ENCODE measurements at regions not wholly inside any gene's neighbourhood (a gene's known extent, or its start where the extent isn't known, plus 50 kb on each side); places are given as distances from the start of the nearest gene placed in this dataset.
"Not testable (repeated sequence)": the region's sequence is repeated elsewhere in the genome, so short reads cannot be mapped to it uniquely, and the experiment has no call there.

DNA sequence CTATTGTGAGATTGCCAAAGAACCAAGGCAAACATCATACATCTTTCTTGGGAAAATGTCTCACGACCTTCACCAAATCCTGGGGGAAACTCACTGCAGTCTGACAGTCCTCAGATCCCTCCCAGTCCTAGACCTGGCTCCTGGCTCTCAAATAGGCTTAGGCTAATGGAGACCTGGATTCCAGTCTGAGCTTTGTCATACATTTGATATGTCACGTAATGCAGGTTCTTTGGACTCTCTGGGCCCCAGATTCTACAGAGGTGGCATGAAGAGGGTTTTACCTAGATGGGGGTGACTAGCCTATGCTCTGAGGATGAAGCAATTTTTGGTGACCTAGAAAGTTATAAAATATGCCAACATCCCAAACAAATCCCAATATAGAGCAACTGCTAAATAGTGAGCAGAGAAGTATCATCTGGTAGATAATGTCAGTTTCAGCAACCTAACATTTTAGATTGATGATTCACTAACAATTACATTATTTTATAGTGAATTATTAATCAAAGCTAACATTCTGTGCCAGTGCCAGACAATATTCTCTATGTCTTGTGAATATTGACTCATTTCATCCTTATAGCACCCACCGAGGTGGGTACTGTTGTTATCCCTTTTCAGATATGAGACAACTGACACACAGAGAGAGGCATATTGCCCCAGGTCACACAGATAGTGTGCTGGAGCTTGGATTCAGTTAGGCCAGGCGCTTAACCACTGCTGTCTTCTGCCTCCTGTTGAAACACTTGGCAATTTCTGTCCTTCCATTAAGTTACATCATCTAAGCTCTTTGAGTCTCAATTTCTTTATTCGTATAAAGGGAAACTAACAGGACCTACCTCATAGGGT, 195.4 kb upstream of the MAMLD1 start:
- no peak for DNase-seq

DNA sequence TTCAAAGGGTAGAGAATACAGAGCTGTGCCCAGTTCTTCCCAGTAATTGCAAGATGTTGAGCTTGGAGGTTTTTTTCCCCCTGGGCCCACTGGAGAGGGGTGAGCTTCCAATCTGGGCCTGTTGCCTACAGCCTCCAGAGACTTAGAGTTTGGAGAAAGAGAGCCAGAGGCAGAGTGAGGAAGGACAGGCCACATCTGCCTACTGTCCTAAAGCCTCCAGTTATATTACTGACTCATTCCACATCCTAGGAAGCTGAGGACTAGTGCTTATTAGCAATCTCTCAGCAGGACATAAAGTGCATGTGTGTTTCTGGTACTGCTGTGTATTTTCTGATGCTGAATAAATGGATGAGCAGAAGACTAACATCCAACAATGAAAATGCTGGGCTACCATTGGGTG, 181.0 kb upstream of the MAMLD1 start:
- DNase-seq, result no peak

- no peak for DNase-seq
These were observed 178.6 kb upstream of the MAMLD1 start for GRCh38 chrX:150184491-150184890.

DNA sequence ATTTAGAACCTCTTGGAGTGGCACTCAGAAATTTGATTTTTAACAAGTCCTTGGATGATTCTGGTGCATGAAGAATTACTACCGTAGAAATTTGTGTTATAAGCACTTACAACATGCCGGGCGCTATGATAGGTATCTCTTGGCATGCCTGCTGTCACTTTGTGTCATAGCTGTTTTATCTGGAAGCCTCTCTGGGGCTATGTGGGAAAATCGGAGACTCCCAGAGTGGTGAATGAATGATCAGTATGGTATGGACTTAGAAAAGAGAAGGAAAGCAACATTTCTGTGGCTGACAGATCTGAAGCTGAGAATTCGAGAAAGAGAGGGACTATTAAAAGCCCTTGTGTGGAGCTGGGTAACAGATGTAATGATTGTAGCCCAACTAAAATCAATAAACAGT, 177.4 kb upstream of the MAMLD1 start:
- no peak for DNase-seq

- DNase-seq, result no peak
These were observed 170.3 kb upstream of the MAMLD1 start for GRCh38 chrX:150192816-150193215.

- no peak for DNase-seq
These were observed 166.8 kb upstream of the MAMLD1 start for GRCh38 chrX:150196285-150196684.

DNA sequence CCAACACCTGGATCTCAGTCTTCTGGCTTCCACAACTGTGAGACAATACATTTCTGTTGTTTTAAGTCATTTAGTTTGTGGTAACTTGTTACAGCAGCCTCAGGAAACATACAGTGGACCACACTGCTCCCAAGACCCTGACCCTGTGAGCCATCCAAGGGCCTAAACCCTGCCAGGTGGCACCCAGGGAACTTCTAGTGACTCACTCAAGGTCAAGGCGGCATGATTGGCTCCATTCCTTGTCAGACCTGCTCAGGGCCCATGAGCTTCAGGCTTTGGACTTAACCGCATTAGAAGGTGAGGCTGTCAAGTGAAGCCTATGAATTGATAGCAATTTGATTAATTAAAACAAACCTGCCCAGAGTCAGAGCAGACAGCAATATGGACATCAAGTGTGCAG, 165.7 kb upstream of the MAMLD1 start:
- DNase-seq, result no peak

DNA sequence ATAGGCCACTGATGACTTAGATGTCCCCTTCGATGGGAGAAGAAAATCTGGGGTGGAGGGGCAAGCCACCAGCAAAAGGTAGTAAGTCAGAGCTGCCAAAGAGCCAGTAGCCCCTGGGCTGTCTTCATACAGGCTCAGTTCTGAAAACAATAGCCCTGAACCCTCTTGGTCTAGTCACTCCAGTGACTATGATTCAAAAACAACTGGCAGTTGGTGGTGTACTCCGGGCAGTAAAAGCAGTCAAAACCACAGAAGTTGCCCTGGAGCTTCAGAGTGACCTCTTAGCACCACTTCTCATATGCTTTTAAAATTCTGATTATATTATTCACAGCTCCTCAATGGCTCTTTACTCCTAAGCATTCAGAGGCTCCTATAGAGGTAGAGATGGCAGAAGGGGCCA, 164.3 kb upstream of the MAMLD1 start:
- DNase-seq, result no peak

DNA sequence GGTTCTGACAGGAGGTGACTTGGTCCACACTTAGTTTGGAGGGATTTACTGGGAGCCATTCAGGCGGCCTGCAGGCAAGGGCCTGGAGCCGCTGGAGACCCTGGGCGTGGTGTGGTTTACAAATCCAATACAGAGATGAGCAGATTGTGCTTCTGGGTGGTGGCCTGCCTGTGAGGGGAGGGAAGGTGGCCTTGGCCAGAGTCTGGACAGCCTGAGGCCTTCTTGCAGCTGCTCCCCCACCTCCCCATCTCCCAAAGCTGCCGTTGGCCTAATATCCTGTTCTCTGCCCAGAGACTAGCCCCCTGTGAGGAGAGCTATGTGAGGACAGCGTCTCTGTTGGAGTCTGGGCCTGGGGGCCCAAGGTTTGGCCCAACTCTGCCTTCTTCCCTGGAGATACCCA, 163.9 kb upstream of the MAMLD1 start:
- DNase-seq, result no peak

GRCh38 chrX:150199803-150200202, 163.3 kb upstream of the MAMLD1 start:
- no peak for DNase-seq

GRCh38 chrX:150200361-150200760, 162.8 kb upstream of the MAMLD1 start:
- no peak for DNase-seq

GRCh38 chrX:150200820-150201287, 162.3 kb upstream of the MAMLD1 start:
- DNase-seq, result no peak

- DNase-seq, result no peak
These were observed 161.7 kb upstream of the MAMLD1 start for GRCh38 chrX:150201391-150201790.

GRCh38 chrX:150201841-150202240, 161.3 kb upstream of the MAMLD1 start:
- DNase-seq, result no peak

GRCh38 chrX:150202641-150203247, 160.4 kb upstream of the MAMLD1 start:
- DNase-seq, result no peak

- no peak for DNase-seq
These were observed 159.9 kb upstream of the MAMLD1 start for GRCh38 chrX:150203248-150203645.

DNA sequence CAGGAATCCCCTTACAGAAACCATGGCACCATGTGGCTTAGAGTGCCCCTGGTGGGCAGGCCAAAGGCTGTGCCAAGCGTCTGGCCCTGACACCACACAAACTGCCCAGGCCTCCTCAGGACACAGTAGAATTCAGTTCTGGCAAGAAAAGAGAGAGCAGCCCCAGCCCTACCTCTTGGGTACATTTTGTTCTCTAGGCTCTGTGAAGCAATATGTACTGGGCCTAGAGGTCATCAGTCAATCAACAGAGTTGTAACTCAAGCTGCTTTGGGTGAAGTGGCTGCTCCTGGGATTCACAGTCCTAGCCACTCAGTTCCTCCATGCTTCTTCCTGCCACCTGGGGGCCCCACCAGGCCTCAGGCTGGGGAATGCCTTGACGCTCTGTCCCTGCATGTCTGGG, 158.1 kb upstream of the MAMLD1 start:
- no peak for DNase-seq

DNA sequence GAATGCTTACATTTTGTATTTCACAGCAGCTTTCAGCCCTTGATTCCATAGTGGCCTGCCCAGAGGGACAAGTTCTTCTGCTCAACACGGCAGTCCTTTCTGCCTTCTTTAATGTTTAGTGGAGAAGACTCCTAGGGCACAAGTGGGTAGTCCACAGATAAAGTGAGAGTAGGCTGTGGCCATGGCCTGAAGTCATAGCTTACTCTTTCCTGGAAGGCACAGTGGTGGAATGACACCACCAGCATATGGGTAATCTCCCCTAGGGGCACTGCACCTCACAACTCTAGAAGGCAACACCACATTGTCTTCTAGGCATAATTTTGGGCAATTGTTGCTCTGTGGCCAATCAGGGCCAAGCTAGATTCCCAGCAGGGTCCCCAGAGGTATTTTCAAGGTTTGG, 155.4 kb upstream of the MAMLD1 start:
- DNase-seq, result no peak

- no peak for DNase-seq
These were observed 151.1 kb upstream of the MAMLD1 start for GRCh38 chrX:150211988-150212387.

DNA sequence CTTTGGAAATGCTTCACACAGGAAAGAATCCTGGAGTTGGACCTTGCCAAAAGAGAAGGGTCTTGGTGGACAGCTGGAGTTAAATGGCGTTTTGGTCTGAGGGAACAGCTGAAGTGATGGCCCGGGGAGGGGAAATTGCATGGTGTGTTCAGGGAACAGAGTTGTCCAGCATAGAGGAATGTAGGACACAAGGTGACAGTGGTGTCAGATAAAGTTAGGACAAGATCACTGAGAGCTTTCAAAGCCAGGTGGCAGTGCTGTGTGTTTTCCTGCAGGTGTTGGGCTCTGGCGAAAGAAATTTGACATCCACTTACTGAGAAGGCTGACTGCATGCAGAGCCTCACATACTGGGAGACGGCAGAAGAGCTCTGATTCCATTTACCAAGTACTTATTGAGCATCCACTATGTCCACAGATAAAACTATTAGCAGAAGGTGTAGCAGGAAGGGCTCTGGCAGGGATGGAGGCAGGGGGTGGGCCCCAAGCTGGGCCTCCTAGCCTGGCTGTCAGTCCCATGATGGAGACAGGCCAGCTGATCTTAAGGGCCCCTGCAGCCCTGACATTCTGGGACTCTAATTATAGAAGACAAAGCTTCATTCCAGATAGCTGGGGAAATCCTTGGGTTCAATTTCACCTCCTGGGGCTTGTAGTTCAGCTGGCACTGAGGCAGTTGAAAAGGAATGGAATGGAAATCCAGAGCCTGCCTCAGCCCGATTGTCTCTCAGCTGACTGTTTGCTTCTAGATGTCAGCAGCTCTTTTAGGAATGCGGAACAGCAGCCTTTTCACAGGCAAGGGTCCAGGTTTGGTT, 150.2 kb upstream of the MAMLD1 start:
- no peak for DNase-seq

GRCh38 chrX:150213481-150214030, 149.6 kb upstream of the MAMLD1 start:
- no peak for DNase-seq

DNA sequence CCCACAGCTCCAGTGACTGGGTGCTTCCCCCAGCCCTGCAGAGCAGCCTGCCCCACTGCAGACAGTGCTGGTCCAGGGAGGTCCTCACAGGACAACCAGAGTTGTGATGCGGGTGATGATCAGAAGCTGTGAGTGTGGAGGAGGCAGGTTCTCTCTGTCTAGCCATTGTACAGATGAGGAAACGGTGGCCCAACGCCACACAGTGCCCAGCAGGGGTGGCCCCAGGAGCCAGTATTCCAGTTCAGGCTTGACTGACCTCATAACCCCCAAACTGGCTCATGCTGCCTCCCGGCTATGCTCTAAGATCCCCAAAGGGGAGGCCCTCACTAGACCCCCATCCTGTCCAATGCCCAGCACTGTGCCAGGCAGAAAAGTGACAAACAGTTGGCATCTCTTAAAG, 147.1 kb upstream of the MAMLD1 start:
- not testable (repeated sequence) for DNase-seq

DNA sequence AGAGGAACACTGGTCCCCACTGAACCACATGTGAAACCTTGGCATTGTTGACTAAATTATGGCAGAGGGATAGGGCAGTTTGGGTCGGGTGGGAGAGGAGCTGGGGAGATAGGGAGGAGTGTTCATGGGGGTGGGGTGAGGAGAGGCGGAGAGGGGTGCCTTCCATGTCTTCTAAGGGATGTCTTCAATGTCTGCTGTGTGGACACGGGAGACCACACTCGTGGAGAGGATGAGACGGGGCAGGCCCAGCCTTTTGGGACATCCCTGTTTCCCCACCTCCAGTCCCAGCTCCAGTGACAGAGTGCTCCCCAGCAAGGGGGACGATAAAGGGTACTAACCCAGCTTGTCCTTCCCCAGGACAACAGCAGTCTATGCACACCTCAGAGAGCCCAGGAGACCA, 146.4 kb upstream of the MAMLD1 start:
- no peak for DNase-seq

Data from NCI-H1694 (cell line).